HG03196 (cell line): ENCODE measurements at regions not wholly inside any gene's neighbourhood (a gene's known extent, or its start where the extent isn't known, plus 50 kb on each side); places are given as distances from the start of the nearest gene placed in this dataset.
"Not testable (repeated sequence)": the region's sequence is repeated elsewhere in the genome, so short reads cannot be mapped to it uniquely, and the experiment has no call there.

Experiments used
- ATAC-seq: cut with Tn5 transposase; IDR thresholded peaks from one replicate; pipeline ENCODE4 v1.9.1; 2021; ENCODE audit not compliant: unreplicated experiment

GRCh38 chr16:13612623-13613022, 307.3 kb upstream of the ERCC4 start:
- no peak for ATAC-seq

- ATAC-seq: no peak
Observed at GRCh38 chr16:13613165-13613564, 306.8 kb upstream of the ERCC4 start.

GRCh38 chr16:13621639-13622038, 298.3 kb upstream of the ERCC4 start:
- ATAC-seq: no peak

GRCh38 chr16:13628156-13628555, 291.8 kb upstream of the ERCC4 start:
- no peak for ATAC-seq

- no peak for ATAC-seq
Observed at GRCh38 chr16:13629704-13630103, 290.2 kb upstream of the ERCC4 start.

GRCh38 chr16:13630374-13630773, 289.6 kb upstream of the ERCC4 start:
- no peak for ATAC-seq

GRCh38 chr16:13631213-13631767, 288.7 kb upstream of the ERCC4 start:
- no peak for ATAC-seq

- no peak for ATAC-seq
Observed at GRCh38 chr16:13631916-13632315, 288.0 kb upstream of the ERCC4 start.

GRCh38 chr16:13632504-13632903, 287.4 kb upstream of the ERCC4 start:
- ATAC-seq: not testable (repeated sequence)

GRCh38 chr16:13633391-13633861, 286.5 kb upstream of the ERCC4 start:
- no peak for ATAC-seq

- ATAC-seq: no peak
Observed at GRCh38 chr16:13634253-13634652, 285.7 kb upstream of the ERCC4 start.

- ATAC-seq: no peak
Observed at GRCh38 chr16:13634959-13635358, 285.0 kb upstream of the ERCC4 start.

GRCh38 chr16:13638218-13638617, 281.7 kb upstream of the ERCC4 start:
- no peak for ATAC-seq

GRCh38 chr16:13643412-13643811, 276.5 kb upstream of the ERCC4 start:
- no peak for ATAC-seq

GRCh38 chr16:13645601-13646245, 274.2 kb upstream of the ERCC4 start:
- no peak for ATAC-seq

GRCh38 chr16:13660807-13661206, 259.1 kb upstream of the ERCC4 start:
- no peak for ATAC-seq

- ATAC-seq: no peak
Observed at GRCh38 chr16:13665876-13666275, 254.1 kb upstream of the ERCC4 start.

- ATAC-seq: no peak
Observed at GRCh38 chr16:13672196-13672595, 247.8 kb upstream of the ERCC4 start.

GRCh38 chr16:13680021-13680889, 239.7 kb upstream of the ERCC4 start:
- ATAC-seq: no peak

GRCh38 chr16:13684819-13685563, 235.0 kb upstream of the ERCC4 start:
- no peak for ATAC-seq

GRCh38 chr16:13696017-13696416, 223.9 kb upstream of the ERCC4 start:
- no peak for ATAC-seq
